WTC11 (cell line): ENCODE measurements at regions not wholly inside any gene's neighbourhood (a gene's known extent, or its start where the extent isn't known, plus 50 kb on each side); places are given as distances from the start of the nearest gene placed in this dataset.

Experiments used
- ATAC-seq: fragments of 200-7000 bp; cut with Tn5 transposase; 2 replicates; pipeline ENCODE4 v1.10.0; 2021; ENCODE audit warnings: mild to moderate bottlenecking, moderate library complexity
- CTCF ChIA-PET: fragments of 300-600 bp; sonication (Branson Sonifier 250); formaldehyde crosslinking; loops from one replicate; lab custom pipeline; 2021; ENCODE audit warnings: antibody characterized with exemption; lab: Charles Lee
- POLR2A ChIA-PET: fragments of 350-600 bp; sonication (Branson Sonifier 250); formaldehyde crosslinking; loops from one replicate; lab custom pipeline; 2021; ENCODE audit warnings: antibody characterized with exemption; lab: Charles Lee
- DNase-seq: peaks from one replicate; pipeline ENCODE4 v3.0.0; 2021; ENCODE audit warnings: low spot score
- H3K27ac Mint-ChIP-seq: 2 replicates; pipeline ENCODE4 v1.8.0; 2021; ENCODE audit warnings: mixed read lengths
- H3K27me3 Mint-ChIP-seq: 2 replicates; pipeline ENCODE4 v1.8.0; 2021; ENCODE audit warnings: low read depth, mild to moderate bottlenecking, moderate library complexity, mixed read lengths
- H3K36me3 Mint-ChIP-seq: 2 replicates; pipeline ENCODE4 v1.8.0; 2021; ENCODE audit warnings: mixed read lengths
- H3K4me1 Mint-ChIP-seq: 2 replicates; pipeline ENCODE4 v1.8.0; 2022; ENCODE audit warnings: mixed read lengths
- H3K4me3 Mint-ChIP-seq: 2 replicates; pipeline ENCODE4 v1.8.0; 2021; ENCODE audit warnings: mild to moderate bottlenecking, moderate library complexity, mixed read lengths
- H3K9me3 Mint-ChIP-seq: 2 replicates; pipeline ENCODE4 v1.8.0; 2021; ENCODE audit warnings: mixed read lengths
- E2F5 ChIP-seq: sonication (generic); formaldehyde crosslinking; IDR thresholded peaks from 2 replicates; pipeline ENCODE4 v1.8.1; 2022; ENCODE audit warnings: mild to moderate bottlenecking, moderate library complexity, missing genetic modification reagents
- ELF4 ChIP-seq: sonication (generic); formaldehyde crosslinking; IDR thresholded peaks from 2 replicates; pipeline ENCODE4 v1.8.1; 2022; ENCODE audit warnings: low read depth, mild to moderate bottlenecking, moderate library complexity, missing genetic modification reagents
- FOXJ3 ChIP-seq: sonication (generic); formaldehyde crosslinking; IDR thresholded peaks from 2 replicates; pipeline ENCODE4 v1.9.0; 2021; ENCODE audit warnings: missing genetic modification reagents, mild to moderate bottlenecking, borderline replicate concordance
- IRF2 ChIP-seq: sonication (generic); formaldehyde crosslinking; IDR thresholded peaks from 2 replicates; pipeline ENCODE4 v1.8.0; 2022; ENCODE audit warnings: low read depth, missing genetic modification reagents, borderline replicate concordance
- NFE2L1 ChIP-seq: sonication (generic); formaldehyde crosslinking; IDR thresholded peaks from 2 replicates; pipeline ENCODE4 v1.8.1; 2023; ENCODE audit warnings: missing genetic modification reagents
- NFYB ChIP-seq: sonication (generic); formaldehyde crosslinking; conservative IDR thresholded peaks from 2 replicates; pipeline ENCODE4 v1.8.0; 2022; ENCODE audit warnings: low read depth, missing genetic modification reagents
- NR2C2 ChIP-seq: sonication (generic); formaldehyde crosslinking; IDR thresholded peaks from 2 replicates; pipeline ENCODE4 v1.8.0; 2022; ENCODE audit warnings: mild to moderate bottlenecking, missing genetic modification reagents
- RORB ChIP-seq: fragments of 250-450 bp; sonication (Bioruptor Pico); IDR thresholded peaks from 2 replicates; pipeline ENCODE4 v1.9.0; 2021; ENCODE audit warnings: mild to moderate bottlenecking
- TP53 ChIP-seq: sonication (generic); formaldehyde crosslinking; IDR thresholded peaks from 2 replicates; pipeline ENCODE4 v1.8.1; 2023; ENCODE audit warnings: mild to moderate bottlenecking, missing genetic modification reagents
- ZNF138 ChIP-seq: sonication (generic); formaldehyde crosslinking; conservative IDR thresholded peaks from 2 replicates; pipeline ENCODE4 v1.8.1; 2022; ENCODE audit warnings: mild to moderate bottlenecking, moderate library complexity, missing genetic modification reagents
- ZNF219 ChIP-seq: sonication (generic); formaldehyde crosslinking; IDR thresholded peaks from 2 replicates; pipeline ENCODE4 v1.8.0; 2023; ENCODE audit warnings: missing genetic modification reagents, mild to moderate bottlenecking, borderline replicate concordance
- ZNF281 ChIP-seq: sonication (generic); formaldehyde crosslinking; IDR thresholded peaks from 2 replicates; pipeline ENCODE4 v1.8.0; 2023; ENCODE audit warnings: mild to moderate bottlenecking, missing genetic modification reagents
- ZNF396 ChIP-seq: fragments of 250-450 bp; sonication (Bioruptor Pico); IDR thresholded peaks from 2 replicates; pipeline ENCODE4 v1.8.0; 2021; ENCODE audit warnings: mild to moderate bottlenecking, moderate library complexity, borderline replicate concordance
- ZNF532 ChIP-seq: fragments of 250-450 bp; sonication (Bioruptor Pico); IDR thresholded peaks from 2 replicates; pipeline ENCODE4 v1.9.0; 2021; ENCODE audit warnings: mild to moderate bottlenecking, borderline replicate concordance
- ZSCAN18 ChIP-seq: fragments of 250-450 bp; sonication (Bioruptor Pico); IDR thresholded peaks from 2 replicates; pipeline ENCODE4 v2.1.2; 2022; ENCODE audit warnings: mild to moderate bottlenecking, moderate library complexity
- TF ChIP-seq, protein P1 (sequence below): sonication (generic); formaldehyde crosslinking; IDR thresholded peaks from 2 replicates; pipeline ENCODE4 v1.8.1; 2023; ENCODE audit warnings: mild to moderate bottlenecking, missing genetic modification reagents, moderate library complexity
- TF ChIP-seq, protein P2 (sequence below): sonication (generic); formaldehyde crosslinking; IDR thresholded peaks from 2 replicates; pipeline ENCODE4 v1.8.1; 2023; ENCODE audit warnings: mild to moderate bottlenecking, moderate library complexity, missing genetic modification reagents
- TF ChIP-seq, protein P3 (sequence below): sonication (generic); formaldehyde crosslinking; conservative IDR thresholded peaks from 2 replicates; pipeline ENCODE4 v1.8.1; 2022; ENCODE audit warnings: mild to moderate bottlenecking, missing genetic modification reagents

DNA sequence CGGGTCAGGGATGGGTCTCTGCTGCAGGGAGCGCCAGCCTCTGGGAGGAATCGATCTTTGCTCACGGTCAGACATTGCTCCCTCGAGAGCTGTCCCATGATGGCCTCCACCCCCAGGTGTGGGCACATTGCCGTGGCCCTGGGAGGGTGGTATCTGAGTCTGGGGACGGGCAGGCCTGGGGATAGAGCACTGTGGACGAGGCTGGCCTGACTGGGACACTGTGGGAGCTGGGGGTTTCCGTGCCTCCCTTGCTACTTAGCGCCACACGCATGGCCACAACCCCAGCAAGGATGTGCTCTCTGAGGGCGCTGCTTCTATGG, 55.7 kb downstream of the JAKMIP3 start (continued):
- TF ChIP-seq E2F5 = no peak
- TF ChIP-seq, all 79 proteins: peak for 0

DNA sequence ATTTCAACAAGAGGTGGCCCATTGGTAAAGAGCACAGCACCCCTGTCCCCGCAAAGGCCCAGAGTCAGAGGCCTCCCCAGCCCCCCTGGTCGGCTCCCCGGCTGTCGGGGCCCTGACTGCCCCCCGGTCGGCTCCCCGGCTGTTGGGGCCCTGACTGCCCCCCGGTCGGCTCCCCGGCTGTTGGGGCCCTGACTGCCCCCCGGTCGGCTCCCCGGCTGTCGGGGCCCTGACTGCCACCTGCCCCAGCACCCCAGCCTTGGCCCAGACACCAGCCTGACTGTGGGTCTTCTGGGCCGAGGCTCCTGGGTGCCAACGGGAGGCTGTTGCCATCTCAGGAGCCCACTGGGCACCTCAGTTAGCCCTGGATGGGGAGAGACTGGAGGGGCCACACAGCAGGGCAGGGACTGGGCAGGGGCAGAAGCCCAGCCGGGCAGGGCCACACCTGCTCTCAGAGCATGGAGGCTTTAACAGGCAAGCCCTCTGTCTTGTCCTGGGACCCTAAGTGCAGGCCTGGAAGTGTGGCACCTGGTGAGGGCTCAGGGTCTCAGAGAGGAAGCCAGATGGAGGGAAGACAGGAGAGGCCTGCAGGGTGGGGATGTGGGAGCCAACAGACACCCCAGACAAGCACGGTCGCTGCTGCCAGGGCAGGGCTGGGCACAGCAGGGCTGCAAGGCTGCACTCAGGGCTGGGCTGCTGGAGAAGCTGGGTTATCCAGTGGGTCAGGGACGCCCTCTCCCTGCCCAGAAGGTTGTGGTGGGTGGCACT, 56.5 kb downstream of the JAKMIP3 start:
- Mint-ChIP-seq H3K4me3 (no peak overlapping the region), H3K4me1 (peaks cover 5% of the 10 kb centered on the region), H3K27me3 (no peaks in the 10 kb centered on the region), H3K36me3 (no peaks in the 10 kb centered on the region), H3K9me3 (no peaks in the 10 kb centered on the region), H3K27ac (no peak overlapping the region)
- DNase-seq = no peak
- TF ChIP-seq ZNF396 = no peak
- TF ChIP-seq, protein P1, sequence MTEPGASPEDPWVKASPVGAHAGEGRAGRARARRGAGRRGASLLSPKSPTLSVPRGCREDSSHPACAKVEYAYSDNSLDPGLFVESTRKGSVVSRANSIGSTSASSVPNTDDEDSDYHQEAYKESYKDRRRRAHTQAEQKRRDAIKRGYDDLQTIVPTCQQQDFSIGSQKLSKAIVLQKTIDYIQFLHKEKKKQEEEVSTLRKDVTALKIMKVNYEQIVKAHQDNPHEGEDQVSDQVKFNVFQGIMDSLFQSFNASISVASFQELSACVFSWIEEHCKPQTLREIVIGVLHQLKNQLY (CRISPR knock-in tag) = no peak
- no peak for TF ChIP-seq NFYB (CRISPR knock-in tag)
- TF ChIP-seq ZNF532 = no peak
- TF ChIP-seq RORB = no peak
- no peak for ATAC-seq
- ChIA-PET CTCF (interaction anchor here (0.6 kb wide), 1 partner anchor 8 kb away, joined by 3 read pairs; no protein-coding TSS in a partner anchor), POLR2A (no interaction called here)

GRCh38 chr10:132122939-132123445, 57.2 kb downstream of the JAKMIP3 start:
- Mint-ChIP-seq H3K4me1 (peaks cover 5% of the 10 kb centered on the region), H3K9me3 (no peaks in the 10 kb centered on the region), H3K36me3 (no peaks in the 10 kb centered on the region), H3K27ac (no peak overlapping the region), H3K4me3 (no peak overlapping the region), H3K27me3 (no peaks in the 10 kb centered on the region)
- POLR2A ChIA-PET = no interaction called here
- CTCF ChIA-PET = no interaction called here
- ATAC-seq (no peak), DNase-seq (no peak)
- TF ChIP-seq, protein P2, sequence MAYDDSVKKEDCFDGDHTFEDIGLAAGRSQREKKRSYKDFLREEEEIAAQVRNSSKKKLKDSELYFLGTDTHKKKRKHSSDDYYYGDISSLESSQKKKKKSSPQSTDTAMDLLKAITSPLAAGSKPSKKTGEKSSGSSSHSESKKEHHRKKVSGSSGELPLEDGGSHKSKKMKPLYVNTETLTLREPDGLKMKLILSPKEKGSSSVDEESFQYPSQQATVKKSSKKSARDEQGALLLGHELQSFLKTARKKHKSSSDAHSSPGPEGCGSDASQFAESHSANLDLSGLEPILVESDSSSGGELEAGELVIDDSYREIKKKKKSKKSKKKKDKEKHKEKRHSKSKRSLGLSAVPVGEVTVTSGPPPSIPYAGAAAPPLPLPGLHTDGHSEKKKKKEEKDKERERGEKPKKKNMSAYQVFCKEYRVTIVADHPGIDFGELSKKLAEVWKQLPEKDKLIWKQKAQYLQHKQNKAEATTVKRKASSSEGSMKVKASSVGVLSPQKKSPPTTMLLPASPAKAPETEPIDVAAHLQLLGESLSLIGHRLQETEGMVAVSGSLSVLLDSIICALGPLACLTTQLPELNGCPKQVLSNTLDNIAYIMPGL (CRISPR knock-in tag) = no peak
- TF ChIP-seq, protein P3, sequence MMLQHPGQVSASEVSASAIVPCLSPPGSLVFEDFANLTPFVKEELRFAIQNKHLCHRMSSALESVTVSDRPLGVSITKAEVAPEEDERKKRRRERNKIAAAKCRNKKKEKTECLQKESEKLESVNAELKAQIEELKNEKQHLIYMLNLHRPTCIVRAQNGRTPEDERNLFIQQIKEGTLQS (CRISPR knock-in tag) = no peak
- no peak for TF ChIP-seq IRF2 (CRISPR knock-in tag)
- no peak for TF ChIP-seq E2F5
- TF ChIP-seq FOXJ3 = no peak
- TF ChIP-seq ZNF281 = no peak
- no peak for TF ChIP-seq ZSCAN18 (CRISPR knock-in tag)
- TF ChIP-seq ZNF138 = no peak
- no peak for TF ChIP-seq NFE2L1
- TF ChIP-seq ZNF219 = no peak
- no peak for TF ChIP-seq TP53 (CRISPR knock-in tag)
- no peak for TF ChIP-seq ELF4 (CRISPR knock-in tag)
- TF ChIP-seq NR2C2 = no peak
